ENCODE measurements at regions not wholly inside any gene's neighbourhood (a gene's known extent, or its start where the extent isn't known, plus 50 kb on each side); places are given as distances from the start of the nearest gene placed in this dataset.

- TF ChIP-seq POLR2A (IDR thresholded peaks at IDR 0.05) = no peak
- no peak for TF ChIP-seq CTCF (IDR thresholded peaks at IDR 0.05)
Observed at GRCh38 chr2:47728551-47728950, 54.4 kb upstream of the MSH6 start.

Measured in testis (tissue), 2 donors.